AG09319 (cell line): ENCODE measurements at regions not wholly inside any gene's neighbourhood (a gene's known extent, or its start where the extent isn't known, plus 50 kb on each side); places are given as distances from the start of the nearest gene placed in this dataset.

ENCODE experiments used
- DNase-seq: peaks from one replicate; pipeline ENCODE4 v3.0.0-alpha.2; 2010; ENCODE audit warnings: low read depth; ENCODE audit errors: extremely low read depth
- CTCF ChIP-seq: IDR thresholded peaks from 2 replicates; pipeline ENCODE4 v1.5.1; 2011; ENCODE audit warnings: low read depth, mild to moderate bottlenecking, inconsistent platforms, low read length, moderate library complexity

- TF ChIP-seq CTCF, result no peak
- DNase-seq, result no peak
Measured at GRCh38 chr18:75757951-75758350, 330.4 kb upstream of the SMIM21 start.

GRCh38 chr18:75754433-75754832, 326.9 kb upstream of the SMIM21 start:
- TF ChIP-seq CTCF, result no peak
- DNase-seq, result no peak

- TF ChIP-seq CTCF, result no peak
- DNase-seq, result no peak
Measured at GRCh38 chr18:75753753-75754152, 326.2 kb upstream of the SMIM21 start.

- no peak for DNase-seq
- TF ChIP-seq CTCF, result no peak
Measured at GRCh38 chr18:75752740-75753263, 325.3 kb upstream of the SMIM21 start.

- no peak for TF ChIP-seq CTCF
- no peak for DNase-seq
Measured at GRCh38 chr18:75745147-75745546, 317.6 kb upstream of the SMIM21 start.

GRCh38 chr18:75742516-75742915, 315.0 kb upstream of the SMIM21 start:
- TF ChIP-seq CTCF, result no peak

GRCh38 chr18:75739682-75740081, 312.2 kb upstream of the SMIM21 start:
- TF ChIP-seq CTCF, result no peak
- no peak for DNase-seq

More at GRCh38 chr18:75742516-75742915, 315.0 kb upstream of the SMIM21 start:
- no peak for DNase-seq
